Endothelial cell of umbilical vein (primary cell): ENCODE measurements at regions not wholly inside any gene's neighbourhood (a gene's known extent, or its start where the extent isn't known, plus 50 kb on each side); places are given as distances from the start of the nearest gene placed in this dataset.

Source experiments
- EZH2 ChIP-seq: IDR thresholded peaks from 2 replicates; pipeline ENCODE4 v1.6.1; 2012; ENCODE audit warnings: borderline replicate concordance, low read depth, mild to moderate bottlenecking, moderate library complexity, low read length, inconsistent platforms; ENCODE audit not compliant: severe bottlenecking
- FOS ChIP-seq: IDR thresholded peaks from 2 replicates; pipeline ENCODE4 v1.6.1; 2011; ENCODE audit warnings: mild to moderate bottlenecking, low read length, moderate library complexity, borderline replicate concordance; ENCODE audit not compliant: insufficient read depth
- POLR2A ChIP-seq: IDR thresholded peaks from 2 replicates; pipeline ENCODE4 v1.6.1; 2012; ENCODE audit warnings: low read depth, mild to moderate bottlenecking, control low read depth, low read length
- POLR2AphosphoS5 ChIP-seq: IDR thresholded peaks from 2 replicates; pipeline ENCODE4 v1.6.1; 2012; ENCODE audit warnings: low read depth, mild to moderate bottlenecking, control low read depth, low read length, moderate library complexity; ENCODE audit not compliant: insufficient read depth
- TF ChIP-seq, protein P1 (sequence below), 2 donors: IDR thresholded peaks; 1 replicate in 1 of 2; 2 replicates in 1 of 2; pipeline ENCODE4 v1.5.1; 2011; ENCODE audit warnings: low read length in 2 of 2, mild to moderate bottlenecking in 2 of 2, moderate library complexity in 2 of 2, control low read depth in 1 of 2, inconsistent platforms in 1 of 2, low read depth in 1 of 2; ENCODE audit not compliant: insufficient read depth in 1 of 2; ENCODE audit errors: extremely low read depth in 1 of 2

- TF ChIP-seq, protein P1, sequence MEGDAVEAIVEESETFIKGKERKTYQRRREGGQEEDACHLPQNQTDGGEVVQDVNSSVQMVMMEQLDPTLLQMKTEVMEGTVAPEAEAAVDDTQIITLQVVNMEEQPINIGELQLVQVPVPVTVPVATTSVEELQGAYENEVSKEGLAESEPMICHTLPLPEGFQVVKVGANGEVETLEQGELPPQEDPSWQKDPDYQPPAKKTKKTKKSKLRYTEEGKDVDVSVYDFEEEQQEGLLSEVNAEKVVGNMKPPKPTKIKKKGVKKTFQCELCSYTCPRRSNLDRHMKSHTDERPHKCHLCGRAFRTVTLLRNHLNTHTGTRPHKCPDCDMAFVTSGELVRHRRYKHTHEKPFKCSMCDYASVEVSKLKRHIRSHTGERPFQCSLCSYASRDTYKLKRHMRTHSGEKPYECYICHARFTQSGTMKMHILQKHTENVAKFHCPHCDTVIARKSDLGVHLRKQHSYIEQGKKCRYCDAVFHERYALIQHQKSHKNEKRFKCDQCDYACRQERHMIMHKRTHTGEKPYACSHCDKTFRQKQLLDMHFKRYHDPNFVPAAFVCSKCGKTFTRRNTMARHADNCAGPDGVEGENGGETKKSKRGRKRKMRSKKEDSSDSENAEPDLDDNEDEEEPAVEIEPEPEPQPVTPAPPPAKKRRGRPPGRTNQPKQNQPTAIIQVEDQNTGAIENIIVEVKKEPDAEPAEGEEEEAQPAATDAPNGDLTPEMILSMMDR (IDR thresholded peaks at IDR 0.05; ENCODE audit: extremely low read depth in 1 of 2, insufficient read depth in 1 of 2, low read depth in 1 of 2, low read length in 2 of 2) = no peak
- TF ChIP-seq EZH2 (no peak), POLR2A (no peak), POLR2AphosphoS5 (no peak), FOS (no peak)
Measured at GRCh38 chr2:219720956-219721355, 93.5 kb downstream of the SLC4A3 start.
